Stimulated activated CD8-positive, alpha-beta memory T cell treated with anti-CD3 and anti-CD28 coated beads, Interleukin-4, amount 100 ng/mL, for 4 hours (primary cell): ENCODE measurements at regions not wholly inside any gene's neighbourhood (a gene's known extent, or its start where the extent isn't known, plus 50 kb on each side); places are given as distances from the start of the nearest gene placed in this dataset.

Experiments
- DNase-seq, 2 donors: peaks; one replicate each; pipeline ENCODE4 v3.0.0-alpha.2; 2020; ENCODE audit warnings: low read depth in 2 of 2, low spot score in 1 of 2

GRCh38 chr19:32017176-32017953 lies 328.0 kb upstream of the ZNF507 start:
- DNase-seq: no peak

DNA sequence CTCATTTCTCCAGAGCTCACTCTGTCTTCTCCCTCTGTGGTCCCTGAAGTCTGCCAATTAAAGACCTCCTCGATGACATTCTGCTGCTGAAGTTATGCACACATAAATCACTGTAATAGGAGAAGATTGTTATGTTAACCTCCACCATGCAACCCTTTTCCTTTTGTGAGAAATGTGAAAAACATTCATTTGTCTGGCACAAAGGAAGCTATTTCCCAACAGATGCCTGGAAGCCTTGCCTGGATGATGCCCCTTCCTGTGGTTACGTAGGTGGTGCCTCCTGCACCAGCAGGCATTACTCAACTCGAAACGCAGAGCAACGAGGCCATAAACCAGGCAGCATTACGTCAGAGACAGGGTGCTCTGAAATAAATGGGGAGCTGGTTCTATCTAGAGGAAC lies 327.4 kb upstream of the ZNF507 start:
- no peak for DNase-seq

DNA sequence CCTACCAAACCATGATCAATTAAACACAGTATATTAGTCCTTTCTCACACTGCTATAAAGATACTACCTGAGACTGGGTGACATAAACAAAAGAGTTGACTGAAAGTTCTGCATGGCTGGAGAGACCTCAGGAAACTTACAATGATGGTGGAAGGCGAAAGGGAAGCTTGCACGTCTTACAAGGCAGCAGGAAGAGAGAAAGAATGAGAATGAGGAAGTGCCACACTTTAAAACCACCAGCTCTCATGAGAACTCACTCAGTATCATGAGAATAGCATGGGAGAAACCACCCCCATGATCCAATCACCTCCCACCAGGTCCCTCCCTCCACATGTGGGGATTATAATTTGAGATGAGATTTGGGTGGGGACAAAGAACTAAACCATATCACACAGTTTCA lies 324.9 kb upstream of the ZNF507 start:
- DNase-seq: no peak

DNA sequence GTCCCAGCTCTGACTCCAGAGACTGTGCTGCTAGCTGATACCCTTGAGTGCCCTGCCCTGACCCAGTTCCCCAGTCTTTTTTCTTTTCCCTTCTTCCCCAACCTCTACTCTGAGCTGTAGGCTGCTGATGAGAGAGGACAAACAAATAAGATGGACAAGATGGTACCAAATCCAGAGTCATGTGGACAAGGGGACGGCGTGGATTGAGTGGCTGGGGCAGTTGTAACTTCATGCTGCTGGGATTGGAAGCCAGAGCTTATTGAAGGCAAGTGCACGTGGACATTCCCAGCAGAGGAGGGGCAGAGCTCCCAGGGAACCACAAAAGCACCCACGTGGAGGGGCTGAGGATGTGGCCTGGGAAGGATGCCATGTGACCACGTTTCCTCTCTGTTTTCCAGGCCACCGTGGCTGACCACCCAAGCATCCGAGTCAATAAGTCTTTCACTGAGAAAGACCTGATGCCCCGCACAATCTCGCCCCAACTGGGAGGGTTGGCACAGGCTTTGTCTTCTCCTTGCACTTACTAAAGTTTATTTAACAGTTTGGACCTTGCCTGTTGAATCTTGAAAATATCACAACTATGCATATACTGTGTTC lies 323.3 kb upstream of the ZNF507 start:
- no peak for DNase-seq

DNA sequence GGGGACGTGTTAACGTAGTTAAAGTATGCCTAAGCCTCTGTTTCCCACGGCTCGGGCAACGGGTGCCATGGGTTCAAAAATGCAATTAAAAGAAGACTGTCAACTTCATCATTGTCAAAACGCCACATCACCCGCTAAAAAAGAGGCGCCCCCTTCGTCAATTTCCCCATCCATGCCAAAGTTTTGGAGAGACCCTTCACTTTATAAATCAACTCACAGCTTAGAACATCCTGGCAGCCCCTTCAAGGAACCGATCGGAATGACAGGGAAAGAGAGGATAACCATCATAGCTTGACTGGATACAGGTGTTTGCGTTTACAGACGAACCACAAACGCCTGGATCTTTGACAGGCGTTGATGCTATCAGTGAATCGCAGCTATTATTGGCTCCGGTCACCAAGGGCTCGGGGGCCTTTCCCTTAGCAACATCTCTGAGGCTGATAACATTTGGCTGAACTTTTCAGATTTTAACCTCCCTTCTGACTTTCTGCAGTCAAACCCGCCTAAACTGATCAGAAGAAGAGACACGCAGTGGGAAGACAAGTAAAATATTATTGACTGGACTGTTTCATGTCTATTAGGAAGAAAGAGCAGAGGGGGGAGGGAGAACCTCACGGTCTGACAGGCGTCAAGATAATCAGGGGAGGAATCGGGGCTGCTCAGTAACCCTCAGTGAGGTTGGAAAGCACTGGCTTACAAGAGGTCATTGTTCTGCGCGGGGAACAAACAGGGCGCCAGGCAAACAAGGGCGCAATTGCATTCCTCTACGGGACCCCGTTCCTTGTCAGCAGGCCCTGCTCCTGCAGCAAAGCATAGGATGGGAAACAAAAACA lies 322.5 kb upstream of the ZNF507 start:
- no peak for DNase-seq

DNA sequence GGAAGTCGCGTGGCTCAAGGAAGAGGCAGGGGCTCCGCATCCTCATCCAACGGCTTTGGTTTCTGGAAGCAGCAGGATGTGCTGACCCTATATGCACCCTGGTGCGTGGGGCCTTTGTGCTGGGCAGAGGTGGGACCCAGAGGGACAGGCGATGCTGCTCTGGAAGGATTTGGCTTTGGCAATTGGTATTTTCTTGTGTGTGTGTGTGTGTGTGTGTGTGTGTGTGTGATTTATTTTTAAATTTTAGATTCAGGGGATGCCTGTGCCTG lies 321.9 kb upstream of the ZNF507 start:
- DNase-seq: no peak

DNA sequence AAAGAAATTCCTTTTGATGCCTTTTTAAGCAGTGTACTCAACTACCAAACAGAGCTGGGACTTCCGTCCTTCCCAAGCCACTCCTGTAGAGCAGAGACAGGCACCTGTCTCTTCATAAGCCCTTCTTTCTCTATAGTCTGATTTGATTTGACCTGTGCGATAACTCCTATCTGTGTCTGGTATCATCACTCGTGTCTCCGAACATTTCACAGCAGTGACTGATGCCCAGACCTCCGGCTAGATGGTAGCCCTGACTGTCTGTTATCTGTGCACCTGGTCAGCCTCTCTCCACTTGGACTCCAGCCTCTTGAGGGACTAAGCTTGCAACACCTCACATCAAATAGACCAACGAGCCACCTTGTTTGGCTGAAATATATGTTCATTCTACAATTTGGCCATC lies 316.2 kb upstream of the ZNF507 start:
- no peak for DNase-seq

- no peak for DNase-seq
These were observed 312.8 kb upstream of the ZNF507 start for GRCh38 chr19:32032561-32032960.

DNA sequence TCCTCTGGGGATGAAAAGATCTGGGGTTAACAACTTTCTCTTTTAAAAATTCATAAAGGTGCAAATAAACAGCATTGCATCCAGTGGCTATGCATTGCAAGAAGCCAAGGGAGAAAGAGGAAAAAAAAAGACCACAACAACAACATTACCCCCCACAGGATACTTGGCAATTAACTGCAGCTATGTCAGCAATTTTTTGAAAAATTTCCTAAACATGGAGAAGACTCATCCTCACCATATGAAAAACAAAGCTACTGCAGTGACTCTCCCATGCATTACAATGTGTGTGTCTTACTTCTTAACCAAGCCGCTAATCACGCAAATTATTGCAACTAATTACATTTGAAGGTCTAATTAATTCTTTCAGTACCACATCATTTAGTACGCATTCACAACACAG lies 309.8 kb upstream of the ZNF507 start:
- no peak for DNase-seq

GRCh38 chr19:32038021-32038920 lies 307.1 kb upstream of the ZNF507 start:
- DNase-seq: no peak

DNA sequence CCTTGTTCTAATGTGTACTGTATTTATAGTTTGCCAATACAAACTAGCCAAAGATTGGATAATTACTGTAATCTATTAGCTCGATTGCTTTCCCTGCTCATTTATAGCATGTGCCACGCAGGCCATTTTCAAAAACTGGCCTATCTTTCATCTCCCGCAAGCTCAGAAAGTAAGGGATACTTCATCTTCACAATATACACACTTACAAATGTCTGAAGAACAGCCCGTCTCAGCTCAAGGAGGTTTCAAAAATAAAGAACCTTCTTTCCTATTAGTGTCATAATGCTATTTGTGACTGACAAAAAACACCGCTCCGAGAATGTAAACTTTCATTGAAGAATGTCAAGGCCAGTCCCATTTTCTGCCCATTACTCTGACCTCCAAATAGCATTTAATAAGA lies 306.4 kb upstream of the ZNF507 start:
- DNase-seq: no peak

DNA sequence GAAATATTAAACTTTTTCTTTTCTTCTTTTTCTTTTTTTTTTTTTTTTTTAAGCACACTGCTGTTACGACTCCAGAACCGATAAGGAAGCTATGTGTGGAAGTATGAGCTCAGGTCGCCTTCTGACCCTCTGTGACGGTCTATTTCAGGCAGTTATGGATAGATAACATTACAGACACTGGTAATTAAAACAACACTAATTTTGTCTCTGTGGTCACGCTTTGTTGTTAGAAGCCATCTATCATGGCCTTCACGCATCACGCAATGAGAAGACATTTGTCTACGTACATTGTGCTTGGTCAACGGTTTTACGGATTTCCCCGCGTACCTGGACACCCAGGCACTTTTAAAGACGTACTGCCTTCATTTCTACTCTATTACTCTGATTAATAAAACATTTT lies 306.0 kb upstream of the ZNF507 start:
- no peak for DNase-seq

DNA sequence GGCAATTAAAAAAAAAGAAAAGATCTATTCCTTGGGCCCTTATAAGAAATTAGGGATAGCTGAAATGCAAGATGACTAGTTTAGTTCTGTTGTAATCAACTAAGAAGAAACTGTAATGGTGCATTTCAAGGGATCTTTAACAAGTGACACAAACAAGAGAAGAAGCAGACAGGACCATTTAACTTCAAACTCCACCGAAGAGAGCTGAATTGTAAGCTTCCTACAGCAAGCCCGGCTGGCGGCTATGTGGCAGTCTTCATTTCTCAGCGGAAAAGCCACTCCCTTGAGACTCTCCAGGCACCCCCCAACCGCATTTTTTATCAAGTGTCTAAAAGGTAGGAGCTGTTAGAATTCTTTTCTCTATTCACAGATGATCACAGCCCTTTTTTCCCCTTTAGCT lies 305.2 kb upstream of the ZNF507 start:
- no peak for DNase-seq

GRCh38 chr19:32041681-32042292 lies 303.6 kb upstream of the ZNF507 start:
- DNase-seq: no peak

DNA sequence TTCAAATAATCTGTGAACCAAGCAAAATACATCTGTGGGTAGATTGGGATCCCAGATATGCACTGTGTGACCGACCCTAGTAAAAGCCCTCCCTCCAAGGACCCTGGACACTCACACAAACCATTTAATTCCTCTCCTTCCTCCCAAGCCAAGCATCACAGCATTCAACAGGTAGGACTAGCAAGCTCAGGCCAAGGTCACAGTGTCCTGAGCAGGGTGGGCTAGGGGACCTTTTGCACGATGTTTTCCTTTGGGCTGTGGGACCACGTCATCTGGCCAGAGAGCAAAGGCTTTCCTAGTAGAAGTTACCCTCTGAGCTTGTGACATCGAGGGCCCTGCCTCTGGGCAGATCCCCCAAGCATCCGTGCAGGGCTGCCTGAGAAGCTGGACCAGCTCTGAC lies 297.6 kb upstream of the ZNF507 start:
- DNase-seq: no peak

GRCh38 chr19:32053376-32053775 lies 292.0 kb upstream of the ZNF507 start:
- no peak for DNase-seq

GRCh38 chr19:32053861-32054260 lies 291.5 kb upstream of the ZNF507 start:
- DNase-seq: no peak

GRCh38 chr19:32058131-32058530 lies 287.3 kb upstream of the ZNF507 start:
- DNase-seq: no peak

- DNase-seq: no peak
These were observed 284.1 kb upstream of the ZNF507 start for GRCh38 chr19:32061315-32061714.

GRCh38 chr19:32063601-32064000 lies 281.8 kb upstream of the ZNF507 start:
- DNase-seq: no peak

DNA sequence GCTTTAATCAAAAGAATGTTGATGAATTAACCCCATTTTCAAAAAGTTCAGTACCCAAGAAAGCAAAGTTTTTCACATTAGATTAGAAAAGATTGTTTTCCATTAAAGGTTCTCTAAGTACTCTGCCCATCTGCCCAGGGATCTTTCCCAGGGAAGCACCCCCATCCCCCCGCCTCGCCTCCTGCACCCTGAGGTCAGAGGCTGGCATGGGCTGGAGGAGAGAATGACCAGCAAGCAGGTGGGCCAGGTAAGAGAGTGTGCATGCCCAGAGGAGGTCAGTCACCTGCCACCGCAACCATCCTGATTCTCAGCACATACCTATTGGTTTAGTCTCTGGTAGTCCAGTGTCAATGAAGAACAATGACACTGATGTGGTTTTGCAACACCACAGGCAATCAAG lies 279.4 kb upstream of the ZNF507 start:
- DNase-seq: no peak
